Endothelial cell of umbilical vein (primary cell): ENCODE measurements at regions not wholly inside any gene's neighbourhood (a gene's known extent, or its start where the extent isn't known, plus 50 kb on each side); places are given as distances from the start of the nearest gene placed in this dataset.

ENCODE experiments used
- CTCF ChIP-seq, 2 donors: IDR thresholded peaks; 1 replicate in 1 of 2; 2 replicates in 1 of 2; pipeline ENCODE4 v1.5.1; 2011; ENCODE audit warnings: low read length in 2 of 2, mild to moderate bottlenecking in 2 of 2, moderate library complexity in 2 of 2, control low read depth in 1 of 2, inconsistent platforms in 1 of 2, low read depth in 1 of 2; ENCODE audit not compliant: insufficient read depth in 1 of 2; ENCODE audit errors: extremely low read depth in 1 of 2
- EZH2 ChIP-seq: IDR thresholded peaks from 2 replicates; pipeline ENCODE4 v1.6.1; 2012; ENCODE audit warnings: borderline replicate concordance, low read depth, mild to moderate bottlenecking, moderate library complexity, low read length, inconsistent platforms; ENCODE audit not compliant: severe bottlenecking
- MYC ChIP-seq: IDR thresholded peaks from one replicate; pipeline ENCODE4 v1.6.1; 2011; ENCODE audit warnings: mild to moderate bottlenecking, low read depth, low read length
- POLR2A ChIP-seq: IDR thresholded peaks from 2 replicates; pipeline ENCODE4 v1.6.1; 2012; ENCODE audit warnings: low read depth, mild to moderate bottlenecking, control low read depth, low read length

- TF ChIP-seq EZH2 (no peak), CTCF (IDR thresholded peaks at IDR 0.05; ENCODE audit: extremely low read depth in 1 of 2, insufficient read depth in 1 of 2, low read depth in 1 of 2, low read length in 2 of 2) (no peak), MYC (no peak), POLR2A (no peak)
Observed at GRCh38 chr7:68166525-68166924, 1169.9 kb downstream of the TYW1 start.
